Thoracic aorta (tissue), 2 donors: ENCODE measurements at regions not wholly inside any gene's neighbourhood (a gene's known extent, or its start where the extent isn't known, plus 50 kb on each side); places are given as distances from the start of the nearest gene placed in this dataset.

ENCODE experiments used
- ATAC-seq: fragments of 150-250 bp; one replicate; pipeline ENCODE4 v1.8.0; 2017; ENCODE audit warnings: low read depth; ENCODE audit not compliant: insufficient number of reproducible peaks, low FRiP score
- DNase-seq: peaks from one replicate; pipeline ENCODE4 v3.0.0-alpha.2; 2020; ENCODE audit warnings: low spot score
- H3K27ac ChIP-seq, 2 donors: fragments of 200-600 bp; sonication (generic); 1 replicate in 1 of 2; 2 replicates in 1 of 2; pipeline ENCODE4 v1.5.1; 2016; ENCODE audit warnings: mild to moderate bottlenecking in 2 of 2, moderate library complexity in 2 of 2
- H3K27me3 ChIP-seq: fragments of 200-600 bp; sonication (generic); replicated peaks from 2 replicates; pipeline ENCODE4 v1.6.0; 2016; ENCODE audit warnings: mild to moderate bottlenecking; ENCODE audit not compliant: insufficient read depth
- H3K36me3 ChIP-seq: fragments of 200-600 bp; sonication (generic); one replicate; pipeline ENCODE4 v1.5.1; 2016
- H3K4me1 ChIP-seq, 2 donors: fragments of 200-600 bp; sonication (generic); 1 replicate in 1 of 2; 2 replicates in 1 of 2; pipeline versions ENCODE4 v1.5.1 to v1.6.0; 2016; ENCODE audit warnings: low read depth in 2 of 2, mild to moderate bottlenecking in 1 of 2; ENCODE audit not compliant: control insufficient read depth in 1 of 2
- H3K4me3 ChIP-seq: fragments of 200-600 bp; sonication (generic); 2 replicates; pipeline ENCODE4 v1.5.1; 2016; ENCODE audit warnings: mild to moderate bottlenecking
- H3K9me3 ChIP-seq: fragments of 200-600 bp; sonication (generic); 2 replicates; pipeline ENCODE4 v1.5.1; 2016
- TF ChIP-seq, protein P1 (sequence below): fragments of 200-600 bp; sonication (generic); IDR thresholded peaks from one replicate; pipeline ENCODE4 v1.5.1; 2019; ENCODE audit warnings: antibody characterized with exemption

DNA sequence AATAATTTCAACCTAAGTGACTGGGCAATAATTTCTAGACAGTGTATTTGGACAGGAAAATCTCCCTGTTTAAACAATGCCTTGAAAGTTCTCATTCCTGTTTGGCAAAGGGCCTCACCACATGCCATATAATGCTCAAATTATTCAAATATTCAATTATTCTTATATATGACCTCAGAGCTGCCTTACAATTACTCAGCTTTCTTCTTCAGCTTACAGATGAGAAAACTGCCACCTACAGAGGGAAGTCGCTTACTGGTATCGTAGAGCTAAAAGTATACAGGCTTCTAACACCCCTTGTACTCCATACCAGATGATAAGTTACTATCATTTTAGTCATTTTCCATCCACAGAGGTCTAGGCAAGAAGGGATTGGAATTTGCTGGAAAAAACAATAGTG lies 830.3 kb downstream of the BRINP1 start:
- TF ChIP-seq, protein P1, sequence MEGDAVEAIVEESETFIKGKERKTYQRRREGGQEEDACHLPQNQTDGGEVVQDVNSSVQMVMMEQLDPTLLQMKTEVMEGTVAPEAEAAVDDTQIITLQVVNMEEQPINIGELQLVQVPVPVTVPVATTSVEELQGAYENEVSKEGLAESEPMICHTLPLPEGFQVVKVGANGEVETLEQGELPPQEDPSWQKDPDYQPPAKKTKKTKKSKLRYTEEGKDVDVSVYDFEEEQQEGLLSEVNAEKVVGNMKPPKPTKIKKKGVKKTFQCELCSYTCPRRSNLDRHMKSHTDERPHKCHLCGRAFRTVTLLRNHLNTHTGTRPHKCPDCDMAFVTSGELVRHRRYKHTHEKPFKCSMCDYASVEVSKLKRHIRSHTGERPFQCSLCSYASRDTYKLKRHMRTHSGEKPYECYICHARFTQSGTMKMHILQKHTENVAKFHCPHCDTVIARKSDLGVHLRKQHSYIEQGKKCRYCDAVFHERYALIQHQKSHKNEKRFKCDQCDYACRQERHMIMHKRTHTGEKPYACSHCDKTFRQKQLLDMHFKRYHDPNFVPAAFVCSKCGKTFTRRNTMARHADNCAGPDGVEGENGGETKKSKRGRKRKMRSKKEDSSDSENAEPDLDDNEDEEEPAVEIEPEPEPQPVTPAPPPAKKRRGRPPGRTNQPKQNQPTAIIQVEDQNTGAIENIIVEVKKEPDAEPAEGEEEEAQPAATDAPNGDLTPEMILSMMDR: no peak
- Histone ChIP-seq H3K4me1 (peaks cover 0 to 4% of the 10 kb centered on the region in 2 donors), H3K4me3 (no peak overlapping the region), H3K9me3 (no peaks in the 10 kb centered on the region), H3K27me3 (no peaks in the 10 kb centered on the region), H3K36me3 (no peaks in the 10 kb centered on the region), H3K27ac (no peak overlapping the region)
- ATAC-seq: no peak
- DNase-seq: no peak

GRCh38 chr9:118553465-118553864 lies 815.8 kb downstream of the BRINP1 start:
- DNase-seq (no peak), ATAC-seq (no peak)
- Histone ChIP-seq H3K27me3 (no peaks in the 10 kb centered on the region), H3K9me3 (no peaks in the 10 kb centered on the region), H3K27ac (no peak overlapping the region), H3K4me3 (no peak overlapping the region), H3K4me1 (no peaks in the 10 kb centered on the region), H3K36me3 (no peaks in the 10 kb centered on the region)
- TF ChIP-seq, protein P1: no peak

DNA sequence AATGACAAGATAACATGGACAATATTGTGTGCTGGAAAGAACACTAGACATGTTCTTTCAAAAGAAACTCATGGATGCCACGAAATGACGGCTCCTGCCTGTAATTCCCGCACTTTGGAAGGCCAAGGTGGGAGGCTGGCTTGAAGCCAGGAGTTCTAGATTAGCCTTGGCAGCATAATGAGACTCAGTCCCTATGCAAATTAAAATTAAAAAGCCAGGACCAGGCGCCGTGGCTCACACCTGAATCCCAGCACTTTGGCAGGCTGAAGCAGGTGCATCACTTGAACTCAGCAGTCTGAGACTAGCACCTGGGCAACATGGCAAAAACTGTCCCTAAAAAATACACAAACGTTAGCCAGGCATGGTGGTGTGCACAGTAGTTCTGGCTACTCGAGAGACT lies 814.2 kb downstream of the BRINP1 start:
- TF ChIP-seq, protein P1: no peak
- no peak for ATAC-seq

GRCh38 chr9:118558026-118558425 lies 811.2 kb downstream of the BRINP1 start:
- no peaks in the 10 kb centered on the region for H3K4me1 ChIP-seq
- H3K27ac ChIP-seq: no peak overlapping the region
- DNase-seq (no peak), ATAC-seq (no peak)
- H3K27me3 ChIP-seq: no peaks in the 10 kb centered on the region
- TF ChIP-seq, protein P1: no peak
- H3K9me3 ChIP-seq: no peaks in the 10 kb centered on the region
- no peaks in the 10 kb centered on the region for H3K36me3 ChIP-seq
- H3K4me3 ChIP-seq: no peak overlapping the region

More for the DNA sequence above, 814.2 kb downstream of the BRINP1 start:
- no peaks in the 10 kb centered on the region for H3K36me3 ChIP-seq
- no peaks in the 10 kb centered on the region for H3K9me3 ChIP-seq
- H3K4me1 ChIP-seq: no peaks in the 10 kb centered on the region
- H3K27me3 ChIP-seq: no peaks in the 10 kb centered on the region
- H3K4me3 ChIP-seq: no peak overlapping the region
- no peak overlapping the region for H3K27ac ChIP-seq
- DNase-seq: no peak

- DNase-seq (no peak), ATAC-seq (no peak)
- H3K27ac ChIP-seq: no peak overlapping the region
- no peaks in the 10 kb centered on the region for H3K36me3 ChIP-seq
- TF ChIP-seq, protein P1: no peak
- H3K27me3 ChIP-seq: no peaks in the 10 kb centered on the region
- no peaks in the 10 kb centered on the region for H3K4me1 ChIP-seq
- no peaks in the 10 kb centered on the region for H3K9me3 ChIP-seq
- H3K4me3 ChIP-seq: no peak overlapping the region
Observed at GRCh38 chr9:118558891-118559290, 810.3 kb downstream of the BRINP1 start.
